Neural cell (in vitro differentiated cells): ENCODE measurements at regions not wholly inside any gene's neighbourhood (a gene's known extent, or its start where the extent isn't known, plus 50 kb on each side); places are given as distances from the start of the nearest gene placed in this dataset.

ENCODE experiments used
- CTCF ChIP-seq: fragments of 450-650 bp; IDR thresholded peaks from 2 replicates; pipeline ENCODE4 v1.5.1; 2014; ENCODE audit warnings: antibody characterized with exemption, mild to moderate bottlenecking, moderate library complexity; ENCODE audit not compliant: poor library complexity, severe bottlenecking
- EZH2 ChIP-seq: fragments of 200-600, 300-800 bp; shearing (Covaris generic), sonication (generic); IDR thresholded peaks from 2 replicates; pipeline ENCODE4 v1.6.1; 2014; ENCODE audit warnings: antibody characterized with exemption, low read length, borderline replicate concordance, mild to moderate bottlenecking; ENCODE audit not compliant: insufficient read depth, poor library complexity, severe bottlenecking
- RAD21 ChIP-seq: fragments of 450-650 bp; conservative IDR thresholded peaks from 2 replicates; pipeline ENCODE4 v1.6.1; 2014; ENCODE audit warnings: antibody characterized with exemption, mild to moderate bottlenecking, moderate library complexity
- SMC3 ChIP-seq: fragments of 450-650 bp; conservative IDR thresholded peaks from 2 replicates; pipeline ENCODE4 v1.6.1; 2014; ENCODE audit warnings: antibody characterized with exemption, mild to moderate bottlenecking, moderate library complexity; ENCODE audit not compliant: poor library complexity

- TF ChIP-seq CTCF = no peak
- TF ChIP-seq SMC3 = no peak
- TF ChIP-seq RAD21 = no peak
- no peak for TF ChIP-seq EZH2
Observed at GRCh38 chr7:12943781-12944180, 256.3 kb downstream of the ARL4A start.
